GM12872 (cell line): ENCODE measurements at regions not wholly inside any gene's neighbourhood (a gene's known extent, or its start where the extent isn't known, plus 50 kb on each side); places are given as distances from the start of the nearest gene placed in this dataset.

Source experiments
- CTCF ChIP-seq: IDR thresholded peaks from 3 replicates; pipeline ENCODE4 v1.5.1; 2011; ENCODE audit warnings: low read depth, mild to moderate bottlenecking, low read length, moderate library complexity; ENCODE audit not compliant: insufficient read depth

- peak; percentile 49 for TF ChIP-seq CTCF
Observed at GRCh38 chr2:35454966-35455638, 900.5 kb upstream of the CRIM1 start.

GRCh38 chr2:35447821-35448220 lies 907.8 kb upstream of the CRIM1 start:
- TF ChIP-seq CTCF, result no peak

DNA sequence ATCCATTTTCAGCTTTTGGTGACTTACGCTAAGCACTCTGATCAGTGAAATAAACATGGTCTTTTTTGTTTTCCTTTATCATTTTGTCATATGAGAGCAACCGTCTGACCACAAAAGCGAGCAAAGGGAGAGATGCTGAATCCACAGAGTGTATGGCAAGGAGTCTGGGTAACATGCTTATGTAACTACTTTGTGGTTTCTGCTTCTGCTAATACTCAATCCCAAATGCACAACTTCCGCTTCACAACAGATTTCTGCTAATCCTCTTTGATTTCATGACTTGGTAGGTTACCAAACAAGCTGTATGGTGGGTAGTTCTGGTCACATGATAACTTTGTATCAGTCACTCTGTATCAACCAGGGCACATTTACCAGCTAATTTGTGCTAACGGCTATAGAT lies 908.4 kb upstream of the CRIM1 start:
- TF ChIP-seq CTCF, result no peak

- no peak for TF ChIP-seq CTCF
Observed at GRCh38 chr2:35443087-35443486, 912.5 kb upstream of the CRIM1 start.

DNA sequence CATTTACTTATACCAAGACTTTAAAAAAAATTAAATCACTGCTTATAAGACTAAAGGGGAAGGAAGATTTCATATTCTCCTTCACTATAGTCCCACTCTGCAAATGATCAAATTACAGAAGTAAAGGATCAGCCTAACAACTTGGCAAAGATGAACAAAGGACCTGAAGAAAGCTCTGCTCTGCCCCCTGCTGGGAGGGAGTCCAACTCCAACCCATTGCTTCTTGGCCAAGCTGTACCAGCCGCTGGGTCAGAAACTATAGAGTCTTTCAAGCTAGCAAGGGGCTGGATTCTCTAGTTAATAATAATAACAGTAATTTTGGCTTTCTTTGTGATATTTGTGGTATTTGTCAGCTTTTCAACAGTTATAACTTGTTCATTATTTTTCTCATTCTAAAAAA lies 927.0 kb upstream of the CRIM1 start:
- TF ChIP-seq CTCF, result peak; percentile 74

GRCh38 chr2:35421485-35421884 lies 934.1 kb upstream of the CRIM1 start:
- no peak for TF ChIP-seq CTCF

GRCh38 chr2:35417293-35417692 lies 938.3 kb upstream of the CRIM1 start:
- TF ChIP-seq CTCF, result no peak
